Ascending aorta (tissue), 2 donors: ENCODE measurements at regions not wholly inside any gene's neighbourhood (a gene's known extent, or its start where the extent isn't known, plus 50 kb on each side); places are given as distances from the start of the nearest gene placed in this dataset.

ENCODE experiments used
- DNase-seq, 2 donors: peaks; one replicate each; pipeline ENCODE4 v3.0.0-alpha.2; 2019; ENCODE audit warnings: low spot score in 2 of 2
- H3K27ac ChIP-seq, 2 donors: fragments of 200-600 bp; sonication (generic); one replicate each; pipeline ENCODE4 v1.5.1; 2016 to 2017; ENCODE audit warnings: mild to moderate bottlenecking in 1 of 2
- H3K27me3 ChIP-seq: fragments of 200-600 bp; sonication (generic); one replicate; pipeline ENCODE4 v1.5.1; 2017
- H3K36me3 ChIP-seq, 2 donors: fragments of 200-600 bp; sonication (generic); one replicate each; pipeline ENCODE4 v1.5.1; 2016
- H3K4me1 ChIP-seq, 2 donors: fragments of 200-600 bp; sonication (generic); one replicate each; pipeline ENCODE4 v1.5.1; 2016 to 2017; ENCODE audit warnings: mild to moderate bottlenecking in 1 of 2
- H3K4me3 ChIP-seq, 2 donors: fragments of 200-600 bp; sonication (generic); one replicate each; pipeline ENCODE4 v1.5.1; 2016 to 2017; ENCODE audit warnings: mild to moderate bottlenecking in 1 of 2
- H3K9me3 ChIP-seq, 2 donors: fragments of 200-600 bp; sonication (generic); one replicate each; pipeline ENCODE4 v1.5.1; 2016
- intact Hi-C: fragments of 100-400 bp; cut with DNase I; formaldehyde crosslinking; loops from one replicate; pipeline ENCODE4 v1.15.1; 2023
- TF ChIP-seq, protein P1 (sequence below), 3 experiments: fragments of 200-600 bp in 2 of 3; fragments of 450-650 bp in 1 of 3; sonication (generic) in 2 of 3; IDR thresholded peaks; one replicate each; pipeline ENCODE4 v1.5.1; 2016 to 2019; ENCODE audit warnings: antibody characterized with exemption in 3 of 3, mild to moderate bottlenecking in 1 of 3, moderate library complexity in 1 of 3

DNA sequence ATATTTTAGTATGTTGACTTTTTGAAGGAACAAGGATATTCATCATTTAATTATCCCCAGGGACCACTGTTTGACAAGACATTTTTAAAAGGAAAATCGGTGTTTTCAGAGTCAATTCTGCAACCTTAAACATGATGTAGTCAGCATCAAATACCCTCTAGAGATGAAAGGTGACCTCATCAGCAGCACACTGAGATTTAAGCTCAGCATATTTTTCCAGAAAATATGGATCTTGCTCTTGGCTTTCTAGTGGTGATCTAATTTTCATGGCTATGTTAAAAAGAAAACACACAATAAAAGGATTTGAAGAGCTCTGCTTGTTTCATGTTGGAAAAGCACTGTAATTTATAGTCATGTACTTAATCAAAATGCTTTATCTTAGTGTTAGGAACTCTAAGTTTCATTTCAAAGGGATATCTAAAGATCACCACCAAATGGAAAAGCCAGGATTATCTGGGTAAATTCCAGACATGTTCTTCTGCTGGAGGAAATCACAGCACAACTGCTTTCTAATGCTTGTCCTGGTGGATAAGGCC is 487.2 kb downstream of the ENC1 start:
- H3K4me1 ChIP-seq = peaks cover 0 to 2% of the 10 kb centered on the region in 2 donors
- no peak overlapping the region for H3K27ac ChIP-seq
- H3K36me3 ChIP-seq = no peaks in the 10 kb centered on the region
- intact Hi-C loops = no loop called here
- H3K4me3 ChIP-seq = no peak overlapping the region
- TF ChIP-seq, protein P1, sequence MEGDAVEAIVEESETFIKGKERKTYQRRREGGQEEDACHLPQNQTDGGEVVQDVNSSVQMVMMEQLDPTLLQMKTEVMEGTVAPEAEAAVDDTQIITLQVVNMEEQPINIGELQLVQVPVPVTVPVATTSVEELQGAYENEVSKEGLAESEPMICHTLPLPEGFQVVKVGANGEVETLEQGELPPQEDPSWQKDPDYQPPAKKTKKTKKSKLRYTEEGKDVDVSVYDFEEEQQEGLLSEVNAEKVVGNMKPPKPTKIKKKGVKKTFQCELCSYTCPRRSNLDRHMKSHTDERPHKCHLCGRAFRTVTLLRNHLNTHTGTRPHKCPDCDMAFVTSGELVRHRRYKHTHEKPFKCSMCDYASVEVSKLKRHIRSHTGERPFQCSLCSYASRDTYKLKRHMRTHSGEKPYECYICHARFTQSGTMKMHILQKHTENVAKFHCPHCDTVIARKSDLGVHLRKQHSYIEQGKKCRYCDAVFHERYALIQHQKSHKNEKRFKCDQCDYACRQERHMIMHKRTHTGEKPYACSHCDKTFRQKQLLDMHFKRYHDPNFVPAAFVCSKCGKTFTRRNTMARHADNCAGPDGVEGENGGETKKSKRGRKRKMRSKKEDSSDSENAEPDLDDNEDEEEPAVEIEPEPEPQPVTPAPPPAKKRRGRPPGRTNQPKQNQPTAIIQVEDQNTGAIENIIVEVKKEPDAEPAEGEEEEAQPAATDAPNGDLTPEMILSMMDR (IDR thresholded peaks at IDR 0.05) = no peak
- no peak for DNase-seq
- H3K9me3 ChIP-seq = no peaks in the 10 kb centered on the region
- H3K27me3 ChIP-seq = no peaks in the 10 kb centered on the region

DNA sequence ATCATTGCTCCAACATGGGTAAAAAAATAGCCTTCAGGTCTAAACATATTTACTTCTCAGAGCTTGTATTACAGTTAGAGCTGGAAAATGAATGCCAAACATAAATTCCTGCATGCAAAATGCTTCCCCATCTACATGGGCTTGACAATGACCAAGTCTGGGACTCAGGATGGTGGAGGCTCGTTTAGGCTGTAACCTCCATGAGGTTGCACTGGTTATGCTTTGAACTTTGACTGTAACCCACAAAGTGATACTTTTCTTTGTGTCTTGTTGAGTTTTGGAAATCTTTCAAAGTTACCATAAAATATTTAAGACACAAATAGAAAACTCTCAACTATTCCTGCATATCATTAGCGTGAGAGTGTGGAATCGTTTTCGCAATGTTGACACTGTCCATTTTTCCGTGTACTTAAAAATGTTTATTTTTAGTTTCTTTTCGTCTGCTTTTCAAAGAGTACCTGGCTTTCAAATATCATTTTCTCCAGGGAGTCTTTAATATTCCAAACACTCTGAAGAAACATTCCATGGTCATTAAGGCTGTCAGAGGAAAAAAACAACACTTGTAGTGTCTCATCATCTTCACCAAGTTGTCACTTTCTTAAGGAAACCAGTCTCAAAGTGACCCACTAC is 487.8 kb downstream of the ENC1 start:
- H3K4me1 ChIP-seq = peaks cover 0 to 2% of the 10 kb centered on the region in 2 donors
- no peak overlapping the region for H3K27ac ChIP-seq
- DNase-seq = no peak
- intact Hi-C loops = no loop called here
- H3K9me3 ChIP-seq = no peaks in the 10 kb centered on the region
- H3K36me3 ChIP-seq = no peaks in the 10 kb centered on the region
- H3K4me3 ChIP-seq = no peak overlapping the region
- TF ChIP-seq, protein P1 (IDR thresholded peaks at IDR 0.05) = no peak
- no peaks in the 10 kb centered on the region for H3K27me3 ChIP-seq

DNA sequence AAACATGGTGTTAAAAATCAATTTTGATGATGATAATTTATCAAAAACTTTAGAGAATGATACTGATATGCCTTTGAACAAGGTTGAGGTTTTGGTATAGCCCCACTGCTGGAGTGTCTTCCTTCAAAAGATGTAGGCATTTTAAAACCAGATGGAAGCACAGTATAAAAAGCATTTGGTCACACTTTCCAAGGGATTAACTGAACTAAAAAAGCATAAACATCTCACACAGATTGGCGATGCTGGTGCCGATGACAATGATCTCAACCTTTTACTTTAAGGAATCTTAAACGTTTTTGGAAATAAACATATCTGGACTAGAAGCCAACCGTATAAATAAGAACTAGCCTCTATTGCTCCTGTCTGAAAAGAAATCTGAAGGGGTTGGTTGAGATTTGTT is 488.4 kb downstream of the ENC1 start:
- Histone ChIP-seq H3K9me3 (no peaks in the 10 kb centered on the region), H3K4me3 (no peak overlapping the region), H3K27me3 (no peaks in the 10 kb centered on the region), H3K27ac (no peak overlapping the region), H3K36me3 (no peaks in the 10 kb centered on the region), H3K4me1 (peaks cover 0 to 2% of the 10 kb centered on the region in 2 donors)
- no peak for DNase-seq
- intact Hi-C loops = no loop called here
- TF ChIP-seq, protein P1 (IDR thresholded peaks at IDR 0.05) = no peak

DNA sequence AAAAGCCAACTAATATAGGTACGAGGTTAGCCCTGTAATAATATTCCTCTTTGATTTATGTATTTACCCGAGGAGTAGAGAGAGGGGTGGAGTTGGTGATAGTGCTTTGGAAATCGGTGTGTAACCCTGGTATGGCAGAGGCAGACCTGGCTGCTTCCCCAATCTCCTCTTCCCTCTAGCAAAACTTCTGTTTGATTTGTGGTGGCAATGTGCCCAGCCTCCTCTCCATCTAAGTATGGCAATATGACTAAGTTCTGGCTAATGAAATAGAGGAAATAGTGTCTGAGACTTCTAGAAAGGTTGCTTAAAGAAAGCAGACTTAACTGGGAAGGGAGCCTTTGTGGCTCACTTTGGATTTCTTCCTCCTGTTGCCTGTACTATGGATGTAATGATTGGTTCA is 491.1 kb downstream of the ENC1 start:
- TF ChIP-seq, protein P1 (IDR thresholded peaks at IDR 0.05) = no peak
- Histone ChIP-seq H3K4me3 (no peak overlapping the region), H3K27me3 (no peaks in the 10 kb centered on the region), H3K9me3 (no peaks in the 10 kb centered on the region), H3K4me1 (peaks cover 0 to 2% of the 10 kb centered on the region in 2 donors), H3K36me3 (no peaks in the 10 kb centered on the region), H3K27ac (no peak overlapping the region)
- intact Hi-C loops = no loop called here
- DNase-seq = no peak

DNA sequence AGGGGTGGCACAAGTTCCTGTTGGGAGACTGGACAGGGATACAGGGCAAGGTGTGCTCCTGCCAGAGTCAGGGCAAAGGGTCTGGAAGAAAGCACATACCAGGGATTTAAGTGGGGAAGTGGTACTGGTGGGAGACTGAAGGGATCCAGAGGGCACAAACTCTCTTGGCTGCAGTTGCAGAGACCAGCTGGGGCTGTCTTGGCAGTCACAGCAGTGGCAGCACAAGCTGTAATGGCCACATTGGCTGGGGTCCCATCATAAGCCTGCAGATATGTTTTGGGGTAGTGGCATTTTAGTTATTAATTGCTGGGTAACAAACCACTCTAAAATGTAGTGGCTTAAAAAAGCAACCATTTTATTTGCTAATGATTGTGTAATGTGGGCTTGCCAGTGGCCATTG is 492.2 kb downstream of the ENC1 start:
- TF ChIP-seq, protein P1 (IDR thresholded peaks at IDR 0.05) = no peak
- H3K4me3 ChIP-seq = no peak overlapping the region
- H3K4me1 ChIP-seq = peaks cover 0 to 2% of the 10 kb centered on the region in 2 donors
- DNase-seq = no peak
- H3K36me3 ChIP-seq = no peaks in the 10 kb centered on the region
- intact Hi-C loops = no loop called here
- H3K27ac ChIP-seq = no peak overlapping the region
- no peaks in the 10 kb centered on the region for H3K27me3 ChIP-seq
- H3K9me3 ChIP-seq = no peaks in the 10 kb centered on the region
